ENCODE measurements at regions not wholly inside any gene's neighbourhood (a gene's known extent, or its start where the extent isn't known, plus 50 kb on each side); places are given as distances from the start of the nearest gene placed in this dataset.

DNA sequence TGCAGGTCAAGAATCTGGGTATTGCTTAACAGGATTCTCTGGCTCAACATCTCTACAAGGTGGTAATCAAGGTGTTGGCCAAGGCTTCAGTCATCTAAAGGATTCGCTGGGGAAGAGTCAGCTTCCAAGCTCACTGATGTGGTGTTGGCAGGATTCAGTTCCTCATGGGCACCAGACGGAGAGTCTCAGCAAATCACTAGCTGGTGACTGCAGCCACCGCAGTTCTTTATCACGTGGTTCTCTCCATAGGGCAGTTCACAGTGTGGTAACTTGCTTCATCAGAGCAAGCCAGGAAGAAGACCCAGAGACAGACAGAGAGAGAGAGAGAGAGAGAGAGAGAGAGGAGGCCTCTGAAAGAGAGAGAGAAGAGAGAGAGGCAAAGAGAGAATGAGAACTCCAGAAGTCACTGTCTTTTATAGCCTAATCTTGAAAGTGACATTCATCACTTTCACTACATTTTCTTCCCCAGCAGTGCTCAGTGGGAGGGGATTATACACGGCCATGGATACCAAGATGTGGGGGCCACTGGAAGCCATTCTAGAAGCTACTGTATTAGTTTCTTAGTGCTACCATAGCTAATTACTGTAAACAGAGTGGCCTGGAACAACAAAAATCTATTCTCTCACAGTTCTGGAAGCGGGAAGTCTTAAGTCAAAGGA is 109.2 kb upstream of the SMIM23 start:
- TF ChIP-seq CEBPB (IDR thresholded peaks at IDR 0.05) (no peak), TEAD4 (IDR thresholded peaks at IDR 0.05) (no peak), FOXM1 (IDR thresholded peaks at IDR 0.05; ENCODE audit: borderline replicate concordance, low read depth) (no peak), RAD21 (IDR thresholded peaks at IDR 0.05; ENCODE audit: low read depth) (no peak), NFIC (IDR thresholded peaks at IDR 0.05) (no peak), TAF1 (IDR thresholded peaks at IDR 0.05; ENCODE audit: low read depth) (no peak)
- TF ChIP-seq, protein P1, sequence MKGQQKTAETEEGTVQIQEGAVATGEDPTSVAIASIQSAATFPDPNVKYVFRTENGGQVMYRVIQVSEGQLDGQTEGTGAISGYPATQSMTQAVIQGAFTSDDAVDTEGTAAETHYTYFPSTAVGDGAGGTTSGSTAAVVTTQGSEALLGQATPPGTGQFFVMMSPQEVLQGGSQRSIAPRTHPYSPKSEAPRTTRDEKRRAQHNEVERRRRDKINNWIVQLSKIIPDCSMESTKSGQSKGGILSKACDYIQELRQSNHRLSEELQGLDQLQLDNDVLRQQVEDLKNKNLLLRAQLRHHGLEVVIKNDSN (IDR thresholded peaks at IDR 0.05): no peak
- TF ChIP-seq, protein P2, sequence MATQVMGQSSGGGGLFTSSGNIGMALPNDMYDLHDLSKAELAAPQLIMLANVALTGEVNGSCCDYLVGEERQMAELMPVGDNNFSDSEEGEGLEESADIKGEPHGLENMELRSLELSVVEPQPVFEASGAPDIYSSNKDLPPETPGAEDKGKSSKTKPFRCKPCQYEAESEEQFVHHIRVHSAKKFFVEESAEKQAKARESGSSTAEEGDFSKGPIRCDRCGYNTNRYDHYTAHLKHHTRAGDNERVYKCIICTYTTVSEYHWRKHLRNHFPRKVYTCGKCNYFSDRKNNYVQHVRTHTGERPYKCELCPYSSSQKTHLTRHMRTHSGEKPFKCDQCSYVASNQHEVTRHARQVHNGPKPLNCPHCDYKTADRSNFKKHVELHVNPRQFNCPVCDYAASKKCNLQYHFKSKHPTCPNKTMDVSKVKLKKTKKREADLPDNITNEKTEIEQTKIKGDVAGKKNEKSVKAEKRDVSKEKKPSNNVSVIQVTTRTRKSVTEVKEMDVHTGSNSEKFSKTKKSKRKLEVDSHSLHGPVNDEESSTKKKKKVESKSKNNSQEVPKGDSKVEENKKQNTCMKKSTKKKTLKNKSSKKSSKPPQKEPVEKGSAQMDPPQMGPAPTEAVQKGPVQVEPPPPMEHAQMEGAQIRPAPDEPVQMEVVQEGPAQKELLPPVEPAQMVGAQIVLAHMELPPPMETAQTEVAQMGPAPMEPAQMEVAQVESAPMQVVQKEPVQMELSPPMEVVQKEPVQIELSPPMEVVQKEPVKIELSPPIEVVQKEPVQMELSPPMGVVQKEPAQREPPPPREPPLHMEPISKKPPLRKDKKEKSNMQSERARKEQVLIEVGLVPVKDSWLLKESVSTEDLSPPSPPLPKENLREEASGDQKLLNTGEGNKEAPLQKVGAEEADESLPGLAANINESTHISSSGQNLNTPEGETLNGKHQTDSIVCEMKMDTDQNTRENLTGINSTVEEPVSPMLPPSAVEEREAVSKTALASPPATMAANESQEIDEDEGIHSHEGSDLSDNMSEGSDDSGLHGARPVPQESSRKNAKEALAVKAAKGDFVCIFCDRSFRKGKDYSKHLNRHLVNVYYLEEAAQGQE (IDR thresholded peaks at IDR 0.05; ENCODE audit: low read depth): no peak
- TF ChIP-seq, protein P3, sequence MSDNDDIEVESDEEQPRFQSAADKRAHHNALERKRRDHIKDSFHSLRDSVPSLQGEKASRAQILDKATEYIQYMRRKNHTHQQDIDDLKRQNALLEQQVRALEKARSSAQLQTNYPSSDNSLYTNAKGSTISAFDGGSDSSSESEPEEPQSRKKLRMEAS (IDR thresholded peaks at IDR 0.05): no peak

DNA sequence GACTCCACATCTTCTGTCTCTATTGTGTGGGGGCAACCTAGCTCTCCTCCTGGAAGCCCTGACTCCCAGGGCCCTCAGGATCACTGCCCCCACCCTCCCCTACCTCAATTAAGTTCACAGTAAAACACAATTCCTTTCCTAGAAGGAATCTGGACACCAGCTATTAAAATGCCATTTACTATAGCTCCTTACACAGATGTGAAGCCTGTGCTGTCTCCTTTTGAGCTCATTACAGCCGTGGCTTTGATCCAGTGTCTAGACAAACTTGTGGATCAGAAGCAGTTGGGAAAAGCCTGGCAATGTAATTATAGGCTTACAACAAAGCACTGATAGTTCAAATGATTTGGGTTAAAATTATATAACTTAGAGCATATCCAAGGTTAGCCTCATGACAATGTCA is 107.0 kb upstream of the SMIM23 start:
- TF ChIP-seq, protein P3 (IDR thresholded peaks at IDR 0.05): no peak

DNA sequence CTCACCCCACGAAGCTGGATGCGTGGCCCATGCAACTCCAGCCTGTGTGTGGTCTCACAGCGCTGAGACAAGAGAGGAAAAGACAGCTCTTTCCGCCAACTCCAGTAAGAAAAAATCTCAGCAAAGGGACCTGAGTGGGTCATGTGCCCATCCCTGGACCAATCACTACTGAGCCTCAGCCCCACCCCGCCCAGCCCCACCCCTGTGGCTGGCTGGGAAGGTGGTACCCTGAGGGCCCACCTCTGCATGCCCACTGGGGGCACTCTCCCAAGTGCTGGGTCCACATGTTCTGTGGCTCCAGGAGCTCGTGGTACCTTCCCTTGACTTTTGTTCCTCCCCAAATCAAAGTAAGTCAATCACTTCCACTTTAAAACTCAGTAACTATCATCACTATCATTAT is 105.1 kb upstream of the SMIM23 start:
- TF ChIP-seq, protein P1 (IDR thresholded peaks at IDR 0.05): peak; percentile 60
- TF ChIP-seq YY1 (IDR thresholded peaks at IDR 0.05; ENCODE audit: low read depth): no peak

DNA sequence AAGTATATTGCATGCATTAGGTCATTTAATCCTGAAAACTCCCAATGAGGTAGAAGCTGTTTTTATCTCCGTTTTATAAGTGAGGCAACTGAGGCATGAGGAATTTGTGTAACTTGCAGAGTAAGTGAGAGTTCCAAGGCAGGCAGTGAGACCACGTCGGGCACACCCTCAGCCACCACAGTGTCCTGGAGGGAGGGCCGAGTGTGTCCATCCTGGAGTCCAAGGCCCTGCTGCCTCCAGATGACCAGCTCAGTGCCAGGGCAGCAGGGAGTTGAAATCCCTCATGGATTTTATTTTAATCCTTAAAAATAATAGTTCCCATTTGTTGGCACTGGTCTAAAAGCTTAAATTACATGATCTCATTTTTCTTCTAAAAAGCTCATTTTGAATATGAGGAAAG is 104.6 kb upstream of the SMIM23 start:
- no peak for TF ChIP-seq YY1 (IDR thresholded peaks at IDR 0.05; ENCODE audit: low read depth)

DNA sequence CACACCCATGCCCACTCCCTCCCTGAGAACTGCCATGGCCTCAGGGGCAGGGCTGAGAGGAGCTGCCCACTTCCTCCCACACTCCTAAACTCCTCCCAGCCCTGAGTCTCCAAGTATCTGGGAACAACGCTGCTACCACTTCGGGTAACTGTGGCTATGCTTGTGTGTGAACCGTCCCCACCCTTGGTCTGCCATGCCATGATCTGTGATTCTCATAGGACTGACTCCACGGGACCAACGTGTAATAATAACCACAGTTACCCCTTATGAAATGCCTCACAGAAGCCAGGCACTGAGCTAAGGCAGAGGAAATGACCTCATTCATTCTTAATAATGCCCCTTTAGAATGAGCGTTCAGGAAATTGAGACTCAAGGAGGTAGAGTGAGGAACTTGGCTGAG is 103.9 kb upstream of the SMIM23 start:
- TF ChIP-seq FOXM1 (IDR thresholded peaks at IDR 0.05; ENCODE audit: borderline replicate concordance, low read depth): no peak
- TF ChIP-seq TEAD4 (IDR thresholded peaks at IDR 0.05): no peak
- TF ChIP-seq YY1 (IDR thresholded peaks at IDR 0.05; ENCODE audit: low read depth): no peak
- TF ChIP-seq RAD21 (IDR thresholded peaks at IDR 0.05; ENCODE audit: low read depth): no peak
- no peak for TF ChIP-seq NFIC (IDR thresholded peaks at IDR 0.05)
- TF ChIP-seq TAF1 (IDR thresholded peaks at IDR 0.05; ENCODE audit: low read depth): no peak
- TF ChIP-seq EP300 (IDR thresholded peaks at IDR 0.05; ENCODE audit: borderline replicate concordance): no peak
- TF ChIP-seq, protein P2 (IDR thresholded peaks at IDR 0.05; ENCODE audit: low read depth): no peak
- TF ChIP-seq, protein P1 (IDR thresholded peaks at IDR 0.05): no peak
- TF ChIP-seq TCF12 (IDR thresholded peaks at IDR 0.05; ENCODE audit: low read depth): no peak
- TF ChIP-seq, protein P3 (IDR thresholded peaks at IDR 0.05): no peak
- TF ChIP-seq ZBTB7A (IDR thresholded peaks at IDR 0.05; ENCODE audit: low read depth): no peak
- no peak for TF ChIP-seq EGR1 (IDR thresholded peaks at IDR 0.05)
- TF ChIP-seq CREB1 (IDR thresholded peaks at IDR 0.05; ENCODE audit: low read depth): no peak
- TF ChIP-seq CEBPB (IDR thresholded peaks at IDR 0.05): no peak

DNA sequence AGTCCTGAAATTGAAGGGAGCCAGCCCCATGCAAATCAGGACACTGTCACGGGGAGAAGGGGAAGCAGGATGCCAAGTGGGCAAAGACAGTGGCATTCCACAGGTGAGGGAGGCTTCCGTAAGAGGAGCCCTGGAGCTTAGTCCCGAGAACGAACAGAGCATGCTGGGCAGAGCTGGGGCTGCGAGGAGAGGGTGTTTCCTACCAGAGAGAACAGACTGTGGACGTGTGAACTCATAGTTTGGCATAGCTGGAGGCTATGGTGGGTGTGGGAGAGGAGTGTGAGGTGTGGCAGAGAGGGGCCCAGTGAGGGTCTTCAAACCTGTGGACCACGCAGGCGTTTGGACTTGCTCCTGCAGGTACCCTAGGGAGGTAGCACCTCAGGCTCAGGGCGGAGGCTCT is 102.8 kb upstream of the SMIM23 start:
- TF ChIP-seq CREB1 (IDR thresholded peaks at IDR 0.05; ENCODE audit: low read depth): no peak
- no peak for TF ChIP-seq CEBPB (IDR thresholded peaks at IDR 0.05)
- TF ChIP-seq, protein P1 (IDR thresholded peaks at IDR 0.05): no peak
- no peak for TF ChIP-seq RAD21 (IDR thresholded peaks at IDR 0.05; ENCODE audit: low read depth)
- TF ChIP-seq, protein P2 (IDR thresholded peaks at IDR 0.05; ENCODE audit: low read depth): no peak
- no peak for TF ChIP-seq TEAD4 (IDR thresholded peaks at IDR 0.05)
- TF ChIP-seq EGR1 (IDR thresholded peaks at IDR 0.05): no peak
- TF ChIP-seq TCF12 (IDR thresholded peaks at IDR 0.05; ENCODE audit: low read depth): no peak
- TF ChIP-seq YY1 (IDR thresholded peaks at IDR 0.05; ENCODE audit: low read depth): no peak
- no peak for TF ChIP-seq NFIC (IDR thresholded peaks at IDR 0.05)
- TF ChIP-seq, protein P3 (IDR thresholded peaks at IDR 0.05): no peak
- no peak for TF ChIP-seq TAF1 (IDR thresholded peaks at IDR 0.05; ENCODE audit: low read depth)
- TF ChIP-seq FOXM1 (IDR thresholded peaks at IDR 0.05; ENCODE audit: borderline replicate concordance, low read depth): no peak
- TF ChIP-seq EP300 (IDR thresholded peaks at IDR 0.05; ENCODE audit: borderline replicate concordance): no peak
- no peak for TF ChIP-seq ZBTB7A (IDR thresholded peaks at IDR 0.05; ENCODE audit: low read depth)
